SU-DHL-6 (cell line): ENCODE measurements at regions not wholly inside any gene's neighbourhood (a gene's known extent, or its start where the extent isn't known, plus 50 kb on each side); places are given as distances from the start of the nearest gene placed in this dataset.
"Not testable (repeated sequence)": the region's sequence is repeated elsewhere in the genome, so short reads cannot be mapped to it uniquely, and the experiment has no call there.

ENCODE experiments used
- H2AFZ ChIP-seq: fragments of 200-600 bp; sonication (generic); 2 replicates; pipeline ENCODE4 v1.6.1; 2014; ENCODE audit warnings: low read depth, mild to moderate bottlenecking, moderate library complexity, mixed read lengths, antibody characterized with exemption, low read length; ENCODE audit not compliant: severe bottlenecking
- H3F3A ChIP-seq: fragments of 200-600 bp; shearing (Covaris generic); 2 replicates; pipeline ENCODE4 v1.6.0; 2016; ENCODE audit warnings: antibody characterized with exemption, mild to moderate bottlenecking; ENCODE audit not compliant: insufficient read depth
- H3K27ac ChIP-seq: fragments of 200-600 bp; sonication (generic); 2 replicates; pipeline ENCODE4 v1.5.1; 2016; ENCODE audit warnings: low read depth, mild to moderate bottlenecking, low read length, moderate library complexity, mixed read lengths
- H3K27me3 ChIP-seq: fragments of 200-600 bp; sonication (generic), shearing (Covaris generic); 2 replicates; pipeline ENCODE4 v1.6.0; 2014; ENCODE audit warnings: mild to moderate bottlenecking, low read length
- H3K36me3 ChIP-seq: fragments of 200-600 bp; sonication (generic); 2 replicates; pipeline ENCODE4 v1.6.1; 2014; ENCODE audit warnings: mild to moderate bottlenecking, low read length, mixed read lengths
- H3K4me2 ChIP-seq: fragments of 300-600, 200-600 bp; shearing (Covaris generic), sonication (generic); 2 replicates; pipeline ENCODE4 v1.6.0; 2014; ENCODE audit warnings: low read length, low read depth, mild to moderate bottlenecking; ENCODE audit not compliant: poor library complexity, severe bottlenecking
- H3K4me3 ChIP-seq: fragments of 200-600 bp; sonication (generic); 2 replicates; pipeline ENCODE4 v1.5.1; 2014; ENCODE audit warnings: antibody characterized with exemption, low read length, mild to moderate bottlenecking, mixed read lengths; ENCODE audit not compliant: insufficient read depth, poor library complexity, severe bottlenecking
- H3K79me2 ChIP-seq: fragments of 200-600 bp; sonication (generic); 2 replicates; pipeline ENCODE4 v1.6.1; 2014; ENCODE audit warnings: mild to moderate bottlenecking, low read length, moderate library complexity; ENCODE audit not compliant: insufficient read depth
- H3K9ac ChIP-seq: fragments of 200-600 bp; sonication (generic); 2 replicates; pipeline ENCODE4 v1.7.0; 2014; ENCODE audit warnings: mild to moderate bottlenecking, low read length
- H3K9me2 ChIP-seq: fragments of 200-600 bp; sonication (generic); replicated peaks from 2 replicates; pipeline ENCODE4 v1.6.1; 2014; ENCODE audit warnings: low read length; ENCODE audit not compliant: insufficient read depth
- H3K9me3 ChIP-seq: fragments of 200-600 bp; sonication (generic); 2 replicates; pipeline ENCODE4 v1.6.1; 2014; ENCODE audit warnings: low read length, mixed read lengths; ENCODE audit not compliant: insufficient read depth
- H4K20me1 ChIP-seq: fragments of 200-600 bp; sonication (generic); 2 replicates; pipeline ENCODE4 v1.6.1; 2014; ENCODE audit warnings: low read depth, mild to moderate bottlenecking, antibody characterized with exemption, low read length, moderate library complexity, mixed read lengths
- CTCF ChIP-seq: fragments of 200-600 bp; sonication (generic); IDR thresholded peaks from one replicate; pipeline ENCODE4 v1.5.1; 2017; ENCODE audit warnings: antibody characterized with exemption, mild to moderate bottlenecking, low read length, moderate library complexity; ENCODE audit not compliant: insufficient read depth, poor library complexity, severe bottlenecking
- EZH2phosphoT487 ChIP-seq: fragments of 200-600 bp; sonication (generic), shearing (Covaris generic); conservative IDR thresholded peaks from 2 replicates; pipeline ENCODE4 v1.6.1; 2018; ENCODE audit warnings: mild to moderate bottlenecking, antibody characterized with exemption, low read length, moderate library complexity, mixed read lengths

GRCh38 chr14:44606576-44606975 lies 99.5 kb upstream of the FSCB start:
- Histone ChIP-seq H3K9me3 (no peaks in the 10 kb centered on the region), H3K27me3 (no peaks in the 10 kb centered on the region), H4K20me1 (no peaks in the 10 kb centered on the region), H3K4me2 (no peak overlapping the region), H3K9ac (no peak overlapping the region), H2AFZ (no peak overlapping the region), H3K4me3 (no peak overlapping the region), H3K27ac (no peak overlapping the region), H3K36me3 (no peaks in the 10 kb centered on the region), H3F3A (no peaks in the 10 kb centered on the region), H3K79me2 (no peaks in the 10 kb centered on the region), H3K9me2 (no peaks in the 10 kb centered on the region)
- TF ChIP-seq CTCF (no peak), EZH2phosphoT487 (no peak)

GRCh38 chr14:44601266-44601665 lies 94.2 kb upstream of the FSCB start:
- not testable (repeated sequence) for H3K4me2 ChIP-seq, H3K36me3 ChIP-seq, H3K9me3 ChIP-seq, H3K79me2 ChIP-seq, H3K9me2 ChIP-seq, H4K20me1 ChIP-seq, H3K9ac ChIP-seq, H2AFZ ChIP-seq, H3K27ac ChIP-seq, H3F3A ChIP-seq, H3K27me3 ChIP-seq, H3K4me3 ChIP-seq

DNA sequence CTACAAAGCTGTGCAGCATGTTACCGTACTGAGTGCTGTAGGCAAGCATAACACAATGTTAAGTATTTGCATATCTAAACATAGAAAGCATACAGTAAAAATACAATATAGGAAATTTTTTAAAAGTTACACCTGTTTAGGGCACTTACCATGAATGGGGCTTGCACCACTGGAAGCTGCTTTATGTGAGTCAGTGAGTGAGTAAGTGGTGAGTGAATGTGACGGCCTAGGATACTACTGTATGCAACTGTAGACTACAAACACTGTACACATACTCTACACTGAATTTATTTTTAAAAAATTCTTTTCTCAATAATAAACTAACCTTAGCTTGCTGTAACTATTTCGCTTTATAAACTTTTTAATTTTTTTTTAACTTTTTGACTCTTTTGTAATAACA lies 82.1 kb upstream of the FSCB start:
- Histone ChIP-seq H3K9ac (no peak overlapping the region), H2AFZ (no peak overlapping the region), H4K20me1 (no peaks in the 10 kb centered on the region), H3K36me3 (no peaks in the 10 kb centered on the region), H3K4me2 (no peak overlapping the region), H3K27ac (no peak overlapping the region), H3K9me2 (no peaks in the 10 kb centered on the region), H3K4me3 (no peak overlapping the region), H3K9me3 (no peaks in the 10 kb centered on the region), H3K27me3 (no peaks in the 10 kb centered on the region), H3K79me2 (no peaks in the 10 kb centered on the region), H3F3A (no peaks in the 10 kb centered on the region)
- TF ChIP-seq CTCF (no peak), EZH2phosphoT487 (no peak)

DNA sequence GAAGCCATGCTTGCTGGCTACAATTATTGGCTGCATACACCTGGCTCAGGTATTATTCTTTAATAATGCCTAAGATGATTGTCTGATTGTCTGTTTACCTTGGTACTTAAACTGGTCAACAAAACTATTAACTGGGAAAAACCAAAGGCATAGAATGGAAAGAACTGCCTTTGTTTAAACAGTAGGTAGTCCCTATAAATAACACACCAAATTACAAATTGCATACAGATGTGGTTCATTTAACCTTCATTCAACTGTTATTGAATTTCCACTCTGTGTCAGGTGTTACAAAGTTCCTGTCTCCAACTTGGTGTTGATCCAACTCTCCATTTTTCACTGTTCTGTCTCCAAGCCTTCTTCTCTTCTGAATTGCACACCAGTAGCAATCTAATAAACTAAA lies 79.8 kb upstream of the FSCB start:
- Histone ChIP-seq H3F3A (no peaks in the 10 kb centered on the region), H3K9me3 (no peaks in the 10 kb centered on the region), H2AFZ (no peak overlapping the region), H3K79me2 (no peaks in the 10 kb centered on the region), H3K4me2 (no peak overlapping the region), H3K36me3 (no peaks in the 10 kb centered on the region), H3K9me2 (no peaks in the 10 kb centered on the region), H3K4me3 (no peak overlapping the region), H3K27me3 (no peaks in the 10 kb centered on the region), H3K9ac (no peak overlapping the region), H3K27ac (no peak overlapping the region), H4K20me1 (no peaks in the 10 kb centered on the region)
- TF ChIP-seq EZH2phosphoT487 (no peak), CTCF (no peak)
